ENCODE measurements at regions not wholly inside any gene's neighbourhood (a gene's known extent, or its start where the extent isn't known, plus 50 kb on each side); places are given as distances from the start of the nearest gene placed in this dataset.

- DNase-seq (ENCODE audit: low spot score): no peak
Observed at GRCh38 chr2:76455910-76456309, 745.2 kb upstream of the GCFC2 start.

GRCh38 chr2:76450024-76450475 is 739.3 kb upstream of the GCFC2 start:
- DNase-seq (ENCODE audit: low spot score): no peak

GRCh38 chr2:76448956-76449355 is 738.2 kb upstream of the GCFC2 start:
- no peak for DNase-seq (ENCODE audit: low spot score)

- DNase-seq (ENCODE audit: low spot score): no peak
Observed at GRCh38 chr2:76447294-76447693, 736.6 kb upstream of the GCFC2 start.

GRCh38 chr2:76446872-76447271 is 736.2 kb upstream of the GCFC2 start:
- no peak for DNase-seq (ENCODE audit: low spot score)

GRCh38 chr2:76445880-76446279 is 735.2 kb upstream of the GCFC2 start:
- no peak for DNase-seq (ENCODE audit: low spot score)

- no peak for DNase-seq (ENCODE audit: low spot score)
Observed at GRCh38 chr2:76444732-76445131, 734.0 kb upstream of the GCFC2 start.

- no peak for DNase-seq (ENCODE audit: low spot score)
Observed at GRCh38 chr2:76437564-76437963, 726.8 kb upstream of the GCFC2 start.

- no peak for DNase-seq (ENCODE audit: low spot score)
Observed at GRCh38 chr2:76429374-76429773, 718.7 kb upstream of the GCFC2 start.

- no peak for DNase-seq (ENCODE audit: low spot score)
Observed at GRCh38 chr2:76427452-76427851, 716.7 kb upstream of the GCFC2 start.

- no peak for DNase-seq (ENCODE audit: low spot score)
Observed at GRCh38 chr2:76415821-76416220, 705.1 kb upstream of the GCFC2 start.

GRCh38 chr2:76413436-76413835 is 702.7 kb upstream of the GCFC2 start:
- DNase-seq (ENCODE audit: low spot score): no peak

- DNase-seq (ENCODE audit: low spot score): no peak
Observed at GRCh38 chr2:76406134-76406855, 695.6 kb upstream of the GCFC2 start.

- DNase-seq (ENCODE audit: low spot score): no peak
Observed at GRCh38 chr2:76393356-76393755, 682.6 kb upstream of the GCFC2 start.

- no peak for DNase-seq (ENCODE audit: low spot score)
Observed at GRCh38 chr2:76391678-76392077, 681.0 kb upstream of the GCFC2 start.

GRCh38 chr2:76387294-76387693 is 676.6 kb upstream of the GCFC2 start:
- DNase-seq (ENCODE audit: low spot score): no peak

GRCh38 chr2:76385943-76386342 is 675.2 kb upstream of the GCFC2 start:
- DNase-seq (ENCODE audit: low spot score): no peak

GRCh38 chr2:76381624-76382023 is 670.9 kb upstream of the GCFC2 start:
- no peak for DNase-seq (ENCODE audit: low spot score)

GRCh38 chr2:76378140-76378539 is 667.4 kb upstream of the GCFC2 start:
- no peak for DNase-seq (ENCODE audit: low spot score)

- DNase-seq (ENCODE audit: low spot score): no peak
Observed at GRCh38 chr2:76341439-76341838, 630.7 kb upstream of the GCFC2 start.

GRCh38 chr2:76332871-76333270 is 622.2 kb upstream of the GCFC2 start:
- no peak for DNase-seq (ENCODE audit: low spot score)

GRCh38 chr2:76330865-76331264 is 620.1 kb upstream of the GCFC2 start:
- DNase-seq (ENCODE audit: low spot score): no peak

- DNase-seq (ENCODE audit: low spot score): no peak
Observed at GRCh38 chr2:76326636-76327035, 615.9 kb upstream of the GCFC2 start.

- no peak for DNase-seq (ENCODE audit: low spot score)
Observed at GRCh38 chr2:76323381-76323780, 612.7 kb upstream of the GCFC2 start.

All from kidney tubule cell (primary cell).